Fibroblast of lung (primary cell): ENCODE measurements at regions not wholly inside any gene's neighbourhood (a gene's known extent, or its start where the extent isn't known, plus 50 kb on each side); places are given as distances from the start of the nearest gene placed in this dataset.

Source experiments
- DNase-seq, 2 donors: peaks; one replicate each; pipeline versions ENCODE4 v3.0.0 to v3.0.0-alpha.2; 2010; ENCODE audit warnings: low read depth in 2 of 2
- H2AFZ ChIP-seq: 2 replicates; pipeline ENCODE4 v1.5.1; 2012; ENCODE audit warnings: low read length, control low read depth, inconsistent platforms
- H3K27ac ChIP-seq: 2 replicates; pipeline ENCODE4 v1.5.1; 2011; ENCODE audit warnings: low read length, control low read depth; ENCODE audit not compliant: insufficient read depth
- H3K27me3 ChIP-seq: 2 replicates; pipeline ENCODE4 v1.5.1; 2011; ENCODE audit warnings: mild to moderate bottlenecking, low read length; ENCODE audit not compliant: control insufficient read depth, insufficient read depth
- H3K36me3 ChIP-seq: 2 replicates; pipeline ENCODE4 v1.5.1; 2011; ENCODE audit warnings: low read length; ENCODE audit not compliant: control insufficient read depth, insufficient read depth
- H3K4me1 ChIP-seq: 2 replicates; pipeline ENCODE4 v1.5.1; 2011; ENCODE audit warnings: low read length; ENCODE audit not compliant: control insufficient read depth, insufficient read depth; ENCODE audit errors: extremely low read depth
- H3K4me2 ChIP-seq: 2 replicates; pipeline ENCODE4 v1.5.1; 2011; ENCODE audit warnings: low read length, control low read depth; ENCODE audit not compliant: insufficient read depth; ENCODE audit errors: extremely low read depth
- H3K4me3 ChIP-seq, 4 experiments: fragments of 200-600 bp in 1 of 4; sonication (generic) in 1 of 4; replicated peaks in 1 of 4; 2 replicates each; pipeline ENCODE4 v1.5.1; 2011 to 2016; ENCODE audit warnings: low read length in 4 of 4, low read depth in 3 of 4, mild to moderate bottlenecking in 3 of 4, control low read depth in 2 of 4, inconsistent platforms in 1 of 4, mixed read lengths in 1 of 4; ENCODE audit not compliant: insufficient read depth in 1 of 4; ENCODE audit errors: control extremely low read depth in 1 of 4
- H3K79me2 ChIP-seq: 2 replicates; pipeline ENCODE4 v1.5.1; 2012; ENCODE audit warnings: mild to moderate bottlenecking, low read length, inconsistent platforms; ENCODE audit not compliant: control insufficient read depth, insufficient read depth
- H3K9ac ChIP-seq: 2 replicates; pipeline ENCODE4 v1.5.1; 2011; ENCODE audit warnings: mild to moderate bottlenecking, low read length, control low read depth; ENCODE audit not compliant: insufficient read depth
- H3K9me3 ChIP-seq: 2 replicates; pipeline ENCODE4 v1.5.1; 2012; ENCODE audit warnings: low read depth, low read length; ENCODE audit not compliant: control insufficient read depth, insufficient read depth
- H4K20me1 ChIP-seq: 2 replicates; pipeline ENCODE4 v1.5.1; 2011; ENCODE audit warnings: low read length; ENCODE audit not compliant: control insufficient read depth, insufficient read depth; ENCODE audit errors: extremely low read depth
- EZH2 ChIP-seq: IDR thresholded peaks from 2 replicates; pipeline ENCODE4 v1.5.1; 2012; ENCODE audit warnings: low read length, control low read depth, mild to moderate bottlenecking; ENCODE audit errors: missing control alignments
- TF ChIP-seq, protein P1 (sequence below), 2 donors: IDR thresholded peaks in 1 of 2; conservative IDR thresholded peaks in 1 of 2; 1 replicate in 1 of 2; 2 replicates in 1 of 2; pipeline ENCODE4 v1.5.1; 2011 to 2012; ENCODE audit warnings: low read length in 2 of 2, control low read depth in 1 of 2, inconsistent platforms in 1 of 2, low read depth in 1 of 2, mild to moderate bottlenecking in 1 of 2

DNA sequence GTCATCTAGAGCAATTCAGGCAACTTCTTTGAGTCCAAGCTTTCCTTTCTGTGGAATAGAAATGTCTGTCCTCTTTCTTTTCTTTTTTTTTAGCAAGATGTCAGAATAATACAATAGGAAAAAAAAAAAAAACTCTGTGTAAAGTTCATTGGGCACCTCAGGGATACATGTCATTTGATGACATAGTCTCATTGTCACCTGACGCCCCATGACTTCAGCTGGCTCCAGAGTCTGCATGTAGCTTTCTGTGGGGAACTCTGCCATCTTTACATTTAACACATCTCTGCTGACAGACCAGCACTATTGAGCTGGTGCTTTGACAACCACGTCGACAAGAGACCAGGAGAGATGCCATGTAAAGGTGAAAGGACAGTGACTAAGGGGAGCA, 172.5 kb upstream of the KLF7 start:
- Histone ChIP-seq H3K27ac (no peak overlapping the region), H3K9ac (no peak overlapping the region), H4K20me1 (no peaks in the 10 kb centered on the region), H3K4me2 (no peak overlapping the region), H3K4me1 (peaks cover 12% of the 10 kb centered on the region), H3K79me2 (no peaks in the 10 kb centered on the region), H3K4me3 (no peak overlapping the region), H3K9me3 (no peaks in the 10 kb centered on the region), H3K27me3 (no peaks in the 10 kb centered on the region), H3K36me3 (no peaks in the 10 kb centered on the region), H2AFZ (no peak overlapping the region)
- TF ChIP-seq, protein P1, sequence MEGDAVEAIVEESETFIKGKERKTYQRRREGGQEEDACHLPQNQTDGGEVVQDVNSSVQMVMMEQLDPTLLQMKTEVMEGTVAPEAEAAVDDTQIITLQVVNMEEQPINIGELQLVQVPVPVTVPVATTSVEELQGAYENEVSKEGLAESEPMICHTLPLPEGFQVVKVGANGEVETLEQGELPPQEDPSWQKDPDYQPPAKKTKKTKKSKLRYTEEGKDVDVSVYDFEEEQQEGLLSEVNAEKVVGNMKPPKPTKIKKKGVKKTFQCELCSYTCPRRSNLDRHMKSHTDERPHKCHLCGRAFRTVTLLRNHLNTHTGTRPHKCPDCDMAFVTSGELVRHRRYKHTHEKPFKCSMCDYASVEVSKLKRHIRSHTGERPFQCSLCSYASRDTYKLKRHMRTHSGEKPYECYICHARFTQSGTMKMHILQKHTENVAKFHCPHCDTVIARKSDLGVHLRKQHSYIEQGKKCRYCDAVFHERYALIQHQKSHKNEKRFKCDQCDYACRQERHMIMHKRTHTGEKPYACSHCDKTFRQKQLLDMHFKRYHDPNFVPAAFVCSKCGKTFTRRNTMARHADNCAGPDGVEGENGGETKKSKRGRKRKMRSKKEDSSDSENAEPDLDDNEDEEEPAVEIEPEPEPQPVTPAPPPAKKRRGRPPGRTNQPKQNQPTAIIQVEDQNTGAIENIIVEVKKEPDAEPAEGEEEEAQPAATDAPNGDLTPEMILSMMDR (conservative IDR thresholded peaks at IDR 0.05 in 1 of 2, IDR thresholded peaks at IDR 0.05 in 1 of 2; ENCODE audit: low read depth in 1 of 2, low read length in 2 of 2): no peak
- TF ChIP-seq EZH2: no peak
- DNase-seq: no peak

- Histone ChIP-seq H3K79me2 (no peaks in the 10 kb centered on the region), H3K9me3 (no peaks in the 10 kb centered on the region), H3K36me3 (no peaks in the 10 kb centered on the region), H3K4me2 (no peak overlapping the region), H4K20me1 (no peaks in the 10 kb centered on the region), H3K4me3 (no peak overlapping the region), H3K4me1 (peaks cover 12% of the 10 kb centered on the region), H2AFZ (no peak overlapping the region), H3K9ac (no peak overlapping the region), H3K27ac (no peak overlapping the region), H3K27me3 (no peaks in the 10 kb centered on the region)
- TF ChIP-seq EZH2: no peak
- TF ChIP-seq, protein P1 (conservative IDR thresholded peaks at IDR 0.05 in 1 of 2, IDR thresholded peaks at IDR 0.05 in 1 of 2; ENCODE audit: low read depth in 1 of 2, low read length in 2 of 2): no peak
- no peak for DNase-seq
Observed at GRCh38 chr2:207338610-207339009, 172.9 kb upstream of the KLF7 start.

DNA sequence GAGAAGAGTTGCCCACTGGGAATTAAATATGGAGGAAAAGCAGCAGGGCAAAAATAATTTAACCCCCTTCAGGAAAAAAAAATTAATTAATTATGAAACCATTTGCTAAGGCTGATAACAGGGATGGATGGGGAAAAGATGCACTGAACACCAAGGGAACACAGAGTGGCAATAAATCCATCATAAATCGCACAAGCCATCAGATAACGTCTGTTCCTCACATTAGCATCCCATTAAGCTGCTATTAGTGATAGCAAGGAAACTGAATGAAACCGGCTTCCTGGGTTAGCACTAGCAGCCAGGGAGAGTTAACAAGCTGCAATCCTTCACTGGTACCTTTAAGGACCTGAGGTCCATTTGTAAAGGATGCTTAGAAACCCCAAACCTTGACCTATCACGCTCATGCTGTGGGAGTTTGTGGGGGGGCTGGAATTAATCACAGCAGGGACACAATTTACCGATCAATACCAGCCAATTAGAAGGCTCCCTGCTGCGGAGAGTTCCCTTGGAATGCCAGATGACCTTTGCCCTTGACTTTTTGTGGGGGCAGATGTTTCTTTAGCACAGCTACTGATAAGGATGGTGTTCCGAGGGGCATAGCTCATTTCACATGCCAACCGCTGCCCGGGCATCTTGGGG, 175.5 kb upstream of the KLF7 start:
- H3K4me1 ChIP-seq: no peaks in the 10 kb centered on the region
- DNase-seq: no peak
- TF ChIP-seq, protein P1 (conservative IDR thresholded peaks at IDR 0.05 in 1 of 2, IDR thresholded peaks at IDR 0.05 in 1 of 2; ENCODE audit: low read depth in 1 of 2, low read length in 2 of 2): no peak
- no peak for TF ChIP-seq EZH2
- H3K9me3 ChIP-seq: no peaks in the 10 kb centered on the region
- no peaks in the 10 kb centered on the region for H4K20me1 ChIP-seq
- H3K9ac ChIP-seq: no peak overlapping the region
- H3K27ac ChIP-seq: no peak overlapping the region
- H3K27me3 ChIP-seq: no peaks in the 10 kb centered on the region
- no peak overlapping the region for H3K4me2 ChIP-seq
- H3K79me2 ChIP-seq: no peaks in the 10 kb centered on the region
- no peaks in the 10 kb centered on the region for H3K36me3 ChIP-seq
- no peak overlapping the region for H3K4me3 ChIP-seq
- no peak overlapping the region for H2AFZ ChIP-seq
